ENCODE measurements at regions not wholly inside any gene's neighbourhood (a gene's known extent, or its start where the extent isn't known, plus 50 kb on each side); places are given as distances from the start of the nearest gene placed in this dataset.
"Not testable (repeated sequence)": the region's sequence is repeated elsewhere in the genome, so short reads cannot be mapped to it uniquely, and the experiment has no call there.

- Histone ChIP-seq H3K9me3 (no peaks in the 10 kb centered on the region), H3K4me3 (no peak overlapping the region), H3K4me1 (no peaks in the 10 kb centered on the region), H3K36me3 (ENCODE audit: insufficient read depth in 1 of 2, low read depth in 1 of 2) (no peaks in the 10 kb centered on the region), H3K27ac (no peak overlapping the region), H3K27me3 (ENCODE audit: insufficient read depth in 3 of 3, low read length in 2 of 3) (no peaks in the 10 kb centered on the region)
- DNase-seq, result no peak
- 47 to 77% (median 59%) methylated on average over 3 of the region's 3 CpGs for WGBS, 3 donors
- intact Hi-C loops (cut with DNase I), result no loop called here
- TF ChIP-seq, protein P1, sequence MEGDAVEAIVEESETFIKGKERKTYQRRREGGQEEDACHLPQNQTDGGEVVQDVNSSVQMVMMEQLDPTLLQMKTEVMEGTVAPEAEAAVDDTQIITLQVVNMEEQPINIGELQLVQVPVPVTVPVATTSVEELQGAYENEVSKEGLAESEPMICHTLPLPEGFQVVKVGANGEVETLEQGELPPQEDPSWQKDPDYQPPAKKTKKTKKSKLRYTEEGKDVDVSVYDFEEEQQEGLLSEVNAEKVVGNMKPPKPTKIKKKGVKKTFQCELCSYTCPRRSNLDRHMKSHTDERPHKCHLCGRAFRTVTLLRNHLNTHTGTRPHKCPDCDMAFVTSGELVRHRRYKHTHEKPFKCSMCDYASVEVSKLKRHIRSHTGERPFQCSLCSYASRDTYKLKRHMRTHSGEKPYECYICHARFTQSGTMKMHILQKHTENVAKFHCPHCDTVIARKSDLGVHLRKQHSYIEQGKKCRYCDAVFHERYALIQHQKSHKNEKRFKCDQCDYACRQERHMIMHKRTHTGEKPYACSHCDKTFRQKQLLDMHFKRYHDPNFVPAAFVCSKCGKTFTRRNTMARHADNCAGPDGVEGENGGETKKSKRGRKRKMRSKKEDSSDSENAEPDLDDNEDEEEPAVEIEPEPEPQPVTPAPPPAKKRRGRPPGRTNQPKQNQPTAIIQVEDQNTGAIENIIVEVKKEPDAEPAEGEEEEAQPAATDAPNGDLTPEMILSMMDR (IDR thresholded peaks at IDR 0.05), result no peak
- ATAC-seq, result no peak
Observed at GRCh38 chr4:105068516-105068915, 78.2 kb upstream of the TET2 start.

DNA sequence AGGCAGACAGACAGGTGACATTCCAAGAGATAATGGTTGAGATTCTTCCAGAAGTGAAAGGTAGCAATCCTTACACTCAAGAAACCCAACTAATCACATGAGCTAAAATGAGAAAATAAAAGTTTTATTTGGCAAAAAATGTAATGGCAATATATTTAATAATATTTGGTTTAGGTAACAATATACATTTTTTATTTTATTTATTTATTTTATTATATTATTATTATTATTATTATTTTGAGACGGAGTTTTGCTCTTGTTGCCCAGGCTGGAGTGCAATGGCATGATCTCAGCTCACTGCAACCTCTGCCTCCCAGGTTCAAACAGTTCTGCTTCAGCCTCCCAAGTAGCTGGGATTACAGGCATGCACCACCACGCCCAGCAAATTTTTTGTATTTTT lies 74.6 kb upstream of the TET2 start:
- H3K36me3 ChIP-seq (ENCODE audit: insufficient read depth in 1 of 2, low read depth in 1 of 2); H3K27me3 ChIP-seq (ENCODE audit: insufficient read depth in 3 of 3, low read length in 2 of 3); H3K27ac ChIP-seq; intact Hi-C loops (cut with DNase I); ATAC-seq; H3K9me3 ChIP-seq; H3K4me1 ChIP-seq; DNase-seq; H3K4me3 ChIP-seq: not testable (repeated sequence)
- 93 to 100% (median 96%) methylated on average over 2 of the region's 2 CpGs for whole genome bisulfite sequencing, 3 donors

GRCh38 chr4:105074097-105074496 lies 72.6 kb upstream of the TET2 start:
- TF ChIP-seq, protein P1 (IDR thresholded peaks at IDR 0.05), result no peak
- no peaks in the 10 kb centered on the region for H3K9me3 ChIP-seq
- ATAC-seq, result no peak
- DNase-seq, result no peak
- no peaks in the 10 kb centered on the region for H3K4me1 ChIP-seq
- intact Hi-C loops (cut with DNase I), result no loop called here
- no peaks in the 10 kb centered on the region for H3K36me3 ChIP-seq (ENCODE audit: insufficient read depth in 1 of 2, low read depth in 1 of 2)
- no peak overlapping the region for H3K27ac ChIP-seq
- no peak overlapping the region for H3K4me3 ChIP-seq
- H3K27me3 ChIP-seq (ENCODE audit: insufficient read depth in 3 of 3, low read length in 2 of 3), result no peaks in the 10 kb centered on the region

GRCh38 chr4:105075045-105075444 lies 71.6 kb upstream of the TET2 start:
- intact Hi-C loops (cut with DNase I), result no loop called here
- TF ChIP-seq, protein P1 (IDR thresholded peaks at IDR 0.05), result no peak
- WGBS, 3 donors, result 67 to 72% (median 68%) methylated on average over 2 of the region's 2 CpGs
- H3K9me3 ChIP-seq, result no peaks in the 10 kb centered on the region
- H3K27me3 ChIP-seq (ENCODE audit: insufficient read depth in 3 of 3, low read length in 2 of 3), result no peaks in the 10 kb centered on the region
- no peaks in the 10 kb centered on the region for H3K4me1 ChIP-seq
- ATAC-seq, result no peak
- no peak overlapping the region for H3K4me3 ChIP-seq
- no peak overlapping the region for H3K27ac ChIP-seq
- no peak for DNase-seq
- H3K36me3 ChIP-seq (ENCODE audit: insufficient read depth in 1 of 2, low read depth in 1 of 2), result no peaks in the 10 kb centered on the region

DNA sequence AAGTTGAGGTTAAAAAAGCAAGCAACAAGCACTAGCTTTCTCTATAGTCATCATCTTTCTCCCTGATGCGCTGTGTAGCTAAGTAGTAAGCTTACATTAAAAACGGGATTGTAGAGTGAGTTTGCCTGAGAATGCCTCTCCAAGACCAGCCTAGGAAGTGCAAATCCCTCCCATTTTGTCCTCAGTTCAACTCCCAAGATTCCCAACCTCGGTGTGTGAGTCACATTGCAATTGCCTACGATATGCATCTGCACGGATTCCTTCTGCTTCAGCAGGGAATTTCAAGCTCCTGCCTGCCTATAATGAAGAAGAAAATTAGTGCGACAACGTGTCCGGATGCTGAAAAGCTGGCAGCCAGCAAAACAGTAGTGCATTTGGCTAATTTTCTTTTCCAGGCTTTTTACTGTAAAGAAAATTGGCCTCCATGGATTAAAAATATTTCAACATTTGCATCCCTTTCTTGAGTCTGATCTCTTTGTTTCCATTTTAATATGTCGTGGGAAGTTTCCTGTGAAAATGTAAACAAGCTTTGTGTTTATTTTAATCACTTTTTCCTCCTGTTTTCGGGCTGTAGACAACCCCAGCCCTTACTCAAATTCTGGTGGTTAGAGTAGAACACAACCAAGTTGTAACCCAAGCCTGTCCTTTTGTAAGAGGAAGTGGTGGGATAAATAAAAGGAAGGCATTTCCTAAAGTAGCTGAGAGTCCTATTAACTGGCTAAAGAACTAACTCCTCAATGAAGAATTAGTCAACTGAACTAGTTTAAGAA lies 58.4 kb upstream of the TET2 start:
- WGBS, 3 donors, result 8 to 11% (median 8%) methylated on average over 10 of the region's 10 CpGs
- no peak for ATAC-seq
- Histone ChIP-seq H3K4me1 (no peaks in the 10 kb centered on the region), H3K27me3 (ENCODE audit: insufficient read depth in 3 of 3, low read length in 2 of 3) (no peaks in the 10 kb centered on the region), H3K4me3 (no peak overlapping the region), H3K9me3 (no peaks in the 10 kb centered on the region), H3K36me3 (ENCODE audit: insufficient read depth in 1 of 2, low read depth in 1 of 2) (no peaks in the 10 kb centered on the region), H3K27ac (no peak overlapping the region)
- TF ChIP-seq, protein P1 (IDR thresholded peaks at IDR 0.05), result no peak
- DNase-seq, result no peak
- intact Hi-C loops (cut with DNase I), result no loop called here

All from psoas muscle (tissue), 7 donors.